ENCODE measurements at regions not wholly inside any gene's neighbourhood (a gene's known extent, or its start where the extent isn't known, plus 50 kb on each side); places are given as distances from the start of the nearest gene placed in this dataset.

DNA sequence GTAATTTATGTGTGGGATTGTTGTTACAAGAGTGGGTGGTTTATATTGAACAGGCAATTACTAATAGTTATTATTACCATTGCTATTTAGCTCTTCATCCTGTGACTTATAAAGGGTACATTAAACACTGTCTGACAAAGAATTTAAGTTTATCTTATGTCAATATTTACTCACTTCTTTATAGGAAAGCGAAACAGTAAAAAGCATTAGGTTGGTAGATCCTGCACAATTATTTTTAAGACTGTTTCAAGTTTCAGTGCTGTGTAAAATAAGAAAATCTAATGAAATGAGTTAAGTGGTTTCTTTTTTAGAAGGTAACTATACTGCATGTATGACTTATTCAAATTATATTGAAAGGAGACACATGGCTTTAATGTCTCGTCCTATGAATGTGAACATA is 135.8 kb upstream of the MAP3K7 start:
- TF ChIP-seq CTCF (IDR thresholded peaks at IDR 0.05; ENCODE audit: low read depth, low read length) (no peak), POLR2A (IDR thresholded peaks at IDR 0.05; ENCODE audit: extremely low read depth, insufficient read length) (no peak), MYC (IDR thresholded peaks at IDR 0.05; ENCODE audit: low read depth, low read length) (no peak)
